Body of pancreas (tissue), 4 donors: ENCODE measurements at regions not wholly inside any gene's neighbourhood (a gene's known extent, or its start where the extent isn't known, plus 50 kb on each side); places are given as distances from the start of the nearest gene placed in this dataset.

Experiments used
- ATAC-seq: fragments of 150-250 bp; one replicate; pipeline ENCODE4 v1.9.1; 2016
- DNase-seq, 4 donors: peaks; one replicate each; pipeline ENCODE4 v3.0.0-alpha.2; 2019
- H3K27ac ChIP-seq, 4 donors: fragments of 200-600 bp; sonication (generic); 1 replicate in 3 of 4; 2 replicates in 1 of 4; pipeline versions ENCODE4 v1.5.1 to v1.6.1; 2016 to 2019; ENCODE audit warnings: mild to moderate bottlenecking in 1 of 4, mixed read lengths in 1 of 4, moderate library complexity in 1 of 4
- H3K27me3 ChIP-seq, 2 donors: fragments of 200-600 bp; sonication (generic); one replicate each; pipeline ENCODE4 v1.6.0; 2016; ENCODE audit warnings: mild to moderate bottlenecking in 1 of 2
- H3K36me3 ChIP-seq, 2 donors: fragments of 200-600 bp; sonication (generic); replicated peaks in 1 of 2; 2 replicates each; pipeline ENCODE4 v1.5.1; 2016; ENCODE audit warnings: low read depth in 2 of 2; ENCODE audit not compliant: insufficient read depth in 1 of 2
- H3K4me1 ChIP-seq: fragments of 200-600 bp; sonication (generic); one replicate; pipeline ENCODE4 v1.6.0; 2016
- H3K4me3 ChIP-seq, 2 donors: fragments of 200-600 bp; sonication (generic); 1 replicate in 1 of 2; 2 replicates in 1 of 2; pipeline ENCODE4 v1.5.1; 2016 to 2019
- H3K9me3 ChIP-seq, 3 donors: fragments of 200-600 bp; sonication (generic); 1 replicate in 2 of 3; 2 replicates in 1 of 3; pipeline ENCODE4 v1.5.1; 2016
- CTCF ChIP-seq, 7 experiments: fragments of 450-650 bp in 4 of 7; fragments of 200-600 bp in 3 of 7; sonication (generic) in 3 of 7; IDR thresholded peaks; one replicate each; pipeline ENCODE4 v1.5.1; 2016 to 2019; ENCODE audit warnings: antibody characterized with exemption in 7 of 7
- POLR2A ChIP-seq, 3 donors: fragments of 450-650 bp; IDR thresholded peaks; one replicate each; pipeline ENCODE4 v1.6.1; 2016; ENCODE audit warnings: antibody characterized with exemption in 3 of 3, mild to moderate bottlenecking in 2 of 3
- WGBS, 2 donors: methylation state at CpG; one replicate each; pipeline ENCODE4 v1.1.5; 2017; 5-methylcytosine and 5-hydroxymethylcytosine counted together
- intact Hi-C: fragments of 100-400 bp; cut with DNase I; formaldehyde crosslinking; loops from one replicate; pipeline ENCODE4 v1.15.1; 2023

- no peak for TF ChIP-seq POLR2A (IDR thresholded peaks at IDR 0.05)
- TF ChIP-seq CTCF (IDR thresholded peaks at IDR 0.05) = no peak
- WGBS, 2 donors = 78 to 84% methylated on average over 7 of the region's 7 CpGs
- H3K27me3 ChIP-seq = no peaks in the 10 kb centered on the region
- no peak for ATAC-seq
- no peak overlapping the region for H3K4me3 ChIP-seq
- H3K9me3 ChIP-seq = no peaks in the 10 kb centered on the region
- H3K4me1 ChIP-seq = no peaks in the 10 kb centered on the region
- no peak for DNase-seq
- no peaks in the 10 kb centered on the region for H3K36me3 ChIP-seq
- no peak overlapping the region for H3K27ac ChIP-seq
- intact Hi-C loops = no loop called here
Measured at GRCh38 chr6:109243863-109244825, 138.1 kb downstream of the CD164 start.

DNA sequence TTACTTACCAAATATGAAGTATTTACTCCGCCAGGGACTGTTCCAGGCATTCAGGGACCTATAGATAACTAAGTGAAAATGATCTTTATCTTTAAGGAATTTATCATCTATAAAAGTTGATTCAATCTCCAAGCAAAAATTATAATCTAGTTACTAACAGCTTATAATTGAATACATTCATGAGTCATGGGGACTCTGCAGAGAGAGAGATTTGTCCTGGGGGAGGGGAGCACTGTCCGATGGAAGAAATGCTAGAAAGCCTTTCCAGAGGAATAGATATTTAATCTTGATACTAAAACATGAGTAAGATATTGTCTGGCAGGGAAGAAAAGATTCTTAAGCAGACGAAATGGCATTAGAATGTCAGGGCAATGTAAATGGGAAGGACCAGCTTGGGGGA lies 139.3 kb downstream of the CD164 start:
- intact Hi-C loops = no loop called here
- TF ChIP-seq CTCF (IDR thresholded peaks at IDR 0.05) (no peak), POLR2A (IDR thresholded peaks at IDR 0.05) (no peak)
- 77 to 78% methylated on average over 3 of the region's 3 CpGs for WGBS, 2 donors

DNA sequence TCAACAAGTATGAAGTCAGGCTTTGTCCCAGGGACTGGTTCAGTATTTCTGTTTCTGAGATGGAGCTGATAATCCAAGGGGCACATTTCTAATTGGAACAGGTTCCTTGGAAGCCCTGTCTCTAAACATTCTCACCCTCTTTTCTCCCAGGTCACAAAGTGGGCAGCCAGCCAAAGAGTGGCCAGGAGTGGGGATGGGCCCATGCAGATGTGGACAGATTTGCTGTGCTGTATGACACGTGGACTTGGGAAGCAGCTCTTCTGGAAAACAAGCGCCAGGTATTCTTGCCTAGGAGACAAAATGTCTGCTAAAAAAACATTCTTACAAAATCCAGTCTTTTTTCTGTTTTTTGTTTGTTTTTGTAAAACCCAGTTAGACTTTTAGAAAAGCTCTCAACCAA lies 140.2 kb downstream of the CD164 start:
- no peaks in the 10 kb centered on the region for H3K4me1 ChIP-seq
- ATAC-seq (no peak), DNase-seq (no peak)
- H3K36me3 ChIP-seq = no peaks in the 10 kb centered on the region
- intact Hi-C loops = no loop called here
- H3K27me3 ChIP-seq = no peaks in the 10 kb centered on the region
- WGBS, 2 donors = 73 to 87% methylated on average over 2 of the region's 2 CpGs
- no peaks in the 10 kb centered on the region for H3K9me3 ChIP-seq
- no peak overlapping the region for H3K4me3 ChIP-seq
- TF ChIP-seq POLR2A (IDR thresholded peaks at IDR 0.05) (no peak), CTCF (IDR thresholded peaks at IDR 0.05) (no peak)
- no peak overlapping the region for H3K27ac ChIP-seq

More for the DNA sequence above, 139.3 kb downstream of the CD164 start:
- no peak overlapping the region for H3K4me3 ChIP-seq
- H3K27ac ChIP-seq = no peak overlapping the region
- DNase-seq = no peak
- no peaks in the 10 kb centered on the region for H3K9me3 ChIP-seq
- ATAC-seq = no peak
- H3K36me3 ChIP-seq = no peaks in the 10 kb centered on the region
- no peaks in the 10 kb centered on the region for H3K4me1 ChIP-seq
- H3K27me3 ChIP-seq = no peaks in the 10 kb centered on the region

DNA sequence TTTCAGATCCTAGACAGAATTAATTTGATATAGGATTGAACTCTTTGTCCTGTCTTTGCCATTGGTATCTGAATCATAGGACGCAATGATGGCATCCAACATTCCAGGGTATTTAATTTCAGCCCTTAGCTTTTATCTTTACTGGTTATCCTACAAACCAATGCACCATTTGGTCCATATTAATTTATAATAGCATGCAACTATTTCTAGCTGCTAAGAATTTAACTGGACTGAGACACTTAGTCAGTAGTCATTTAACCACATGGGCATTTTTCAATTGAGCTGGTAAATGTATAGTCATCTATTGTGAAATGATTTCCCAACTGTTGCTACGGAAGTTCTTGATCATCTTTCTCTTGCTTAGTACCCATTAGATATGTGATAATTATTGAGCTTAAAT lies 141.1 kb downstream of the CD164 start:
- H3K27me3 ChIP-seq = no peaks in the 10 kb centered on the region
- DNase-seq (no peak), ATAC-seq (no peak)
- no peak for TF ChIP-seq POLR2A (IDR thresholded peaks at IDR 0.05)
- TF ChIP-seq CTCF (IDR thresholded peaks at IDR 0.05) = no peak
- H3K4me1 ChIP-seq = no peaks in the 10 kb centered on the region
- H3K36me3 ChIP-seq = no peaks in the 10 kb centered on the region
- H3K27ac ChIP-seq = no peak overlapping the region
- no peak overlapping the region for H3K4me3 ChIP-seq
- H3K9me3 ChIP-seq = no peaks in the 10 kb centered on the region
- WGBS, 2 donors = 74 to 82% methylated on average over 2 of the region's 2 CpGs
- intact Hi-C loops = no loop called here
